Uterus (tissue), 3 donors: ENCODE measurements at regions not wholly inside any gene's neighbourhood (a gene's known extent, or its start where the extent isn't known, plus 50 kb on each side); places are given as distances from the start of the nearest gene placed in this dataset.

ENCODE experiments used
- DNase-seq, 2 donors: peaks; one replicate each; pipeline ENCODE4 v3.0.0-alpha.2; 2019 to 2020
- H3K27ac ChIP-seq, 2 donors: fragments of 200-600 bp; sonication (generic); 1 replicate in 1 of 2; 2 replicates in 1 of 2; pipeline ENCODE4 v1.5.1; 2016 to 2018
- H3K27me3 ChIP-seq, 2 donors: fragments of 200-600 bp; sonication (generic); one replicate each; pipeline ENCODE4 v1.5.1; 2018 to 2019; ENCODE audit warnings: control low read depth in 1 of 2
- H3K36me3 ChIP-seq, 2 donors: fragments of 200-600 bp; sonication (generic); one replicate each; pipeline ENCODE4 v1.5.1; 2019; ENCODE audit warnings: control low read depth in 1 of 2
- H3K4me1 ChIP-seq, 2 donors: fragments of 200-600 bp; sonication (generic); one replicate each; pipeline ENCODE4 v1.5.1; 2018 to 2019; ENCODE audit warnings: control low read depth in 1 of 2
- H3K4me3 ChIP-seq, 2 donors: fragments of 200-600 bp; sonication (generic); 1 replicate in 1 of 2; 2 replicates in 1 of 2; pipeline ENCODE4 v1.5.1; 2018 to 2019; ENCODE audit warnings: mild to moderate bottlenecking in 1 of 2
- H3K9me3 ChIP-seq, 2 donors: fragments of 200-600 bp; sonication (generic); one replicate each; pipeline ENCODE4 v1.5.1; 2019; ENCODE audit warnings: control low read depth in 1 of 2
- POLR2A ChIP-seq, 2 donors: fragments of 450-650 bp; IDR thresholded peaks; one replicate each; pipeline ENCODE4 v1.6.1; 2016; ENCODE audit warnings: antibody characterized with exemption in 2 of 2, mild to moderate bottlenecking in 1 of 2, moderate library complexity in 1 of 2
- intact Hi-C: fragments of 100-400 bp; cut with DNase I; formaldehyde crosslinking; loops from one replicate; pipeline ENCODE4 v1.15.1; 2023; ENCODE audit warnings: low total_unique reads
- TF ChIP-seq, protein P1 (sequence below), 4 experiments: fragments of 200-600 bp in 2 of 4; fragments of 450-650 bp in 2 of 4; sonication (generic) in 2 of 4; IDR thresholded peaks; one replicate each; pipeline ENCODE4 v1.5.1; 2016 to 2019; ENCODE audit warnings: antibody characterized with exemption in 4 of 4, mild to moderate bottlenecking in 2 of 4, moderate library complexity in 1 of 4
- donor health status: DM: yes; HTN: yes; CAD: no.

DNA sequence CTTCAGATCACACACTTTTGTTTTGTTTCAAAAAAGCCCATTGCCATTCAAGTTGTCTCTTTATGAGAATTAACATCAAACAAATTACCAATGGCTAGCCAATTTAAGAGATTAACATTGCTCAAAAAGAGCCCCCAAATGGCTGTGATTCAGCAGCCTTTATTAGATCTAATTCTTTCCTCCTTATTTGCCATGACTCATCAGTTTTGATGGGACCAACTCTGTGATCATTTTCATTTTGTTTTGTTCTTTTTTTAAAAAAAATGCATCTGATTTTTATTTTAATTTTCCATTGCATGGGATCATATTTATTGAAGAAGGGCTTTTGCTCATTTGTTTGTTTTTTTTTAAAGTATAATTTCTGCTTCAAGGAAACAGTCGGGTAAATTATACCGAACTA lies 161.6 kb upstream of the FRMPD4 start:
- Histone ChIP-seq H3K27ac (no peak overlapping the region), H3K9me3 (no peaks in the 10 kb centered on the region), H3K4me3 (no peak overlapping the region), H3K27me3 (peaks cover 0 to 6% of the 10 kb centered on the region in 2 donors), H3K36me3 (no peaks in the 10 kb centered on the region), H3K4me1 (no peaks in the 10 kb centered on the region)
- DNase-seq: no peak
- TF ChIP-seq, protein P1, sequence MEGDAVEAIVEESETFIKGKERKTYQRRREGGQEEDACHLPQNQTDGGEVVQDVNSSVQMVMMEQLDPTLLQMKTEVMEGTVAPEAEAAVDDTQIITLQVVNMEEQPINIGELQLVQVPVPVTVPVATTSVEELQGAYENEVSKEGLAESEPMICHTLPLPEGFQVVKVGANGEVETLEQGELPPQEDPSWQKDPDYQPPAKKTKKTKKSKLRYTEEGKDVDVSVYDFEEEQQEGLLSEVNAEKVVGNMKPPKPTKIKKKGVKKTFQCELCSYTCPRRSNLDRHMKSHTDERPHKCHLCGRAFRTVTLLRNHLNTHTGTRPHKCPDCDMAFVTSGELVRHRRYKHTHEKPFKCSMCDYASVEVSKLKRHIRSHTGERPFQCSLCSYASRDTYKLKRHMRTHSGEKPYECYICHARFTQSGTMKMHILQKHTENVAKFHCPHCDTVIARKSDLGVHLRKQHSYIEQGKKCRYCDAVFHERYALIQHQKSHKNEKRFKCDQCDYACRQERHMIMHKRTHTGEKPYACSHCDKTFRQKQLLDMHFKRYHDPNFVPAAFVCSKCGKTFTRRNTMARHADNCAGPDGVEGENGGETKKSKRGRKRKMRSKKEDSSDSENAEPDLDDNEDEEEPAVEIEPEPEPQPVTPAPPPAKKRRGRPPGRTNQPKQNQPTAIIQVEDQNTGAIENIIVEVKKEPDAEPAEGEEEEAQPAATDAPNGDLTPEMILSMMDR (IDR thresholded peaks at IDR 0.05): no peak
- no peak for TF ChIP-seq POLR2A (IDR thresholded peaks at IDR 0.05)
- intact Hi-C loops: no loop called here

DNA sequence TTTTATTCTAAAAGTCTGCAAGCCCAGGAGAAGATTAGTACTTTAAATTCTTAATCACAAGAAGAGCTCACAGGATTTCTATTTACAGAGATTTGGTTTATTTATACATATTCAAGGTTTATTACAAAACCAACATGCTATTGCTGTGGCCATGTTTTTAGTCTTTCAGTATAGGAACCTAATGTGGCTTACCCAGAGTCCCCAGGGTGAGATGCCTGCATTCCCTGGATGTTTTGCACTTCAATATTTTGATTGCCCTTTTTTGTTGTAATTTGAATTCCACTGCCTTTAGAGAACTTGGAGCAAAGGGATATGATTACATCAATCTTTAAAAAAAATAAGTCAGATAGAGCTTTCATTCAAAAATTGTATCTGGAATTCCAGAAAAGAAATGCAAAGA lies 146.0 kb upstream of the FRMPD4 start:
- H3K27me3 ChIP-seq: no peaks in the 10 kb centered on the region
- H3K4me3 ChIP-seq: no peak overlapping the region
- no peaks in the 10 kb centered on the region for H3K36me3 ChIP-seq
- TF ChIP-seq POLR2A (IDR thresholded peaks at IDR 0.05): no peak
- TF ChIP-seq, protein P1 (IDR thresholded peaks at IDR 0.05): no peak
- no peak for DNase-seq
- H3K9me3 ChIP-seq: no peaks in the 10 kb centered on the region
- H3K27ac ChIP-seq: no peak overlapping the region
- intact Hi-C loops: no loop called here
- H3K4me1 ChIP-seq: no peaks in the 10 kb centered on the region

DNA sequence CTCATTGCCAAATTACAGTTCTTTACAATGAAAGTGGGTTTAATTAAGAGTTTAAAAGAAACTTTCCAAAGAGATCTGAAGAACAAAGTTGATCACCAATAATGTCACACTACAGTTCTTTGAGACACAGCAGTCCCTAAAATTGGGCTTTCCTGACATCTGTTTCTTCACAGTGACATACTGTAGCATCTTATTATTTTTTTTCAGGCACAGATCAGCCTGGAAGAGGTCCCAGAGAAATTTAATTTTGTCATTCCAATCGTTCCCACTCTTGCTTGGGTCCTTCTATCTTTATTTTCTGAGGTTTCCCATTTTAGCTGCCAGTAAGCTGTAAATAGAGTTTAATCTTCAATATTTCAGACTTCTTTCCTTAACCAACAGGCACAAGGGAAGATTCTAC lies 143.1 kb upstream of the FRMPD4 start:
- no peak for DNase-seq
- Histone ChIP-seq H3K9me3 (no peaks in the 10 kb centered on the region), H3K4me3 (no peak overlapping the region), H3K27me3 (no peaks in the 10 kb centered on the region), H3K27ac (no peak overlapping the region), H3K36me3 (no peaks in the 10 kb centered on the region), H3K4me1 (no peaks in the 10 kb centered on the region)
- TF ChIP-seq POLR2A (IDR thresholded peaks at IDR 0.05): no peak
- TF ChIP-seq, protein P1 (IDR thresholded peaks at IDR 0.05): no peak
- intact Hi-C loops: no loop called here

DNA sequence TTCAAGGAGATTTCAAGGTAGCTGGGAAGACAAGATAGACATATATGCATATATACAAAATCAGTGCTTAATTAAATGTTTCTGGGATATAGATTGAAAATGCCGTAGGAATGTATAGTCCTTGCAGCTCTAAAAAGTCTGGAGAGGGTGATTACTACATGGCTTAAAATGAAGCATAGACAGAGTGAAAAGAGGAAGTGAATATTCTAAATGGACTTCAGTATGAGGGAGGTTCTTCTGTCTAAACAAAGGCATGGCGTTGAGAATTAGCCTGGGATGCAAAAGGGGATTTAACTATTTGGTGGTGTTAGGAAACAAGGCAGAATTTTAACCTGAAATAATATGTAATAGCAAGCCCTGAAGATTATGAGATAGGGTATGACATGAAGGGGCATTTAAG lies 141.5 kb upstream of the FRMPD4 start:
- no peaks in the 10 kb centered on the region for H3K36me3 ChIP-seq
- H3K4me3 ChIP-seq: no peak overlapping the region
- no peaks in the 10 kb centered on the region for H3K9me3 ChIP-seq
- no peaks in the 10 kb centered on the region for H3K4me1 ChIP-seq
- no peak overlapping the region for H3K27ac ChIP-seq
- intact Hi-C loops: no loop called here
- DNase-seq: no peak
- TF ChIP-seq, protein P1 (IDR thresholded peaks at IDR 0.05): no peak
- TF ChIP-seq POLR2A (IDR thresholded peaks at IDR 0.05): no peak
- H3K27me3 ChIP-seq: no peaks in the 10 kb centered on the region

DNA sequence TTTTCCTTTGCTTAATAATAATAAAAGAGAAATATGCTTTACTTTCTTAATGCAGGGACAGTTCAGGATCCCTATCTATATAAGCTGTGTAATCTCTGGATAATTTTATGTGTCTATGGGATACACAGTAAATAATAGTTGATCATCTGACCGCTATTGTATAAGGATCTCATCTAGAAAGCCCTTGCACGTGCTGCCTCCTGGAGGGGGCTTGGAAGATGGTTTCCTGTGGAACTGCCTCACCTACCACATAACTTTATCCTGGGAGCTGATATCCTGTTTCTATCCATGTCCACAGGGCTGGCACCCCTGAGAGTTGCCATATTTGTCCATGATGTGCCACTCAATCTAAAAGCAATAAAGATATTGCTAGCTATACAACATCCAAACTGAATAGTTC lies 139.3 kb upstream of the FRMPD4 start:
- TF ChIP-seq, protein P1 (IDR thresholded peaks at IDR 0.05): no peak
- no peak for TF ChIP-seq POLR2A (IDR thresholded peaks at IDR 0.05)
- Histone ChIP-seq H3K27ac (no peak overlapping the region), H3K4me1 (no peaks in the 10 kb centered on the region), H3K27me3 (no peaks in the 10 kb centered on the region), H3K4me3 (no peak overlapping the region), H3K36me3 (no peaks in the 10 kb centered on the region), H3K9me3 (no peaks in the 10 kb centered on the region)
- intact Hi-C loops: no loop called here
- no peak for DNase-seq
